DMS53 treated with DMSO at 0.1 percent for 48 hours (cell line): ENCODE measurements at regions not wholly inside any gene's neighbourhood (a gene's known extent, or its start where the extent isn't known, plus 50 kb on each side); places are given as distances from the start of the nearest gene placed in this dataset.

Source experiments
- DNase-seq: peaks from one replicate; lab custom pipeline; 2025; ENCODE audit not compliant: unreplicated experiment; lab: John Stamatoyannopoulos, UW

- peak; percentile 42 for DNase-seq
Observed at GRCh38 chr16:9296271-9296590, 204.8 kb downstream of the HAPSTR1 start.

- no peak for DNase-seq
Observed at GRCh38 chr16:9297437-9298113, 206.1 kb downstream of the HAPSTR1 start.

- DNase-seq, result no peak
Observed at GRCh38 chr16:9300252-9300651, 208.8 kb downstream of the HAPSTR1 start.

GRCh38 chr16:9302072-9302471, 210.6 kb downstream of the HAPSTR1 start:
- no peak for DNase-seq

- no peak for DNase-seq
Observed at GRCh38 chr16:9306753-9307152, 215.3 kb downstream of the HAPSTR1 start.

GRCh38 chr16:9307446-9307845, 216.0 kb downstream of the HAPSTR1 start:
- no peak for DNase-seq

- no peak for DNase-seq
Observed at GRCh38 chr16:9308356-9308801, 216.9 kb downstream of the HAPSTR1 start.

- no peak for DNase-seq
Observed at GRCh38 chr16:9308850-9309249, 217.4 kb downstream of the HAPSTR1 start.

GRCh38 chr16:9309844-9310243, 218.4 kb downstream of the HAPSTR1 start:
- DNase-seq, result no peak

GRCh38 chr16:9311303-9311954, 220.0 kb downstream of the HAPSTR1 start:
- DNase-seq, result peak; percentile 4

GRCh38 chr16:9316008-9316407, 224.6 kb downstream of the HAPSTR1 start:
- no peak for DNase-seq

- peak; percentile 30 for DNase-seq
Observed at GRCh38 chr16:9316615-9317014, 225.2 kb downstream of the HAPSTR1 start.

GRCh38 chr16:9318764-9319163, 227.3 kb downstream of the HAPSTR1 start:
- DNase-seq, result no peak

- no peak for DNase-seq
Observed at GRCh38 chr16:9322769-9323168, 231.3 kb downstream of the HAPSTR1 start.

- no peak for DNase-seq
Observed at GRCh38 chr16:9323170-9323569, 231.7 kb downstream of the HAPSTR1 start.

GRCh38 chr16:9327253-9327652, 235.8 kb downstream of the HAPSTR1 start:
- DNase-seq, result no peak

- no peak for DNase-seq
Observed at GRCh38 chr16:9328411-9328810, 237.0 kb downstream of the HAPSTR1 start.

GRCh38 chr16:9330095-9330494, 238.7 kb downstream of the HAPSTR1 start:
- DNase-seq, result no peak

- DNase-seq, result no peak
Observed at GRCh38 chr16:9331503-9331902, 240.1 kb downstream of the HAPSTR1 start.

GRCh38 chr16:9332574-9333148, 241.2 kb downstream of the HAPSTR1 start:
- no peak for DNase-seq

GRCh38 chr16:9333469-9333868, 242.0 kb downstream of the HAPSTR1 start:
- no peak for DNase-seq

GRCh38 chr16:9334103-9334502, 242.7 kb downstream of the HAPSTR1 start:
- no peak for DNase-seq
